ENCODE measurements at regions not wholly inside any gene's neighbourhood (a gene's known extent, or its start where the extent isn't known, plus 50 kb on each side); places are given as distances from the start of the nearest gene placed in this dataset.
"Not testable (repeated sequence)": the region's sequence is repeated elsewhere in the genome, so short reads cannot be mapped to it uniquely, and the experiment has no call there.

GRCh38 chr22:48721395-48721669 is 1106.3 kb downstream of the BRD1 start:
- Histone ChIP-seq H3K9me3 (ENCODE audit: low read length) (no peaks in the 10 kb centered on the region), H3K27ac (ENCODE audit: low read depth, low read length) (no peak overlapping the region), H3K27me3 (ENCODE audit: insufficient read depth, low read length, poor library complexity, severe bottlenecking) (no peaks in the 10 kb centered on the region), H3K36me3 (ENCODE audit: insufficient read depth, low read length) (no peaks in the 10 kb centered on the region), H3K4me1 (ENCODE audit: insufficient read depth, low read length) (no peaks in the 10 kb centered on the region), H3K4me3 (ENCODE audit: low read length) (no peak overlapping the region)
- Mint-ChIP-seq H3K27ac (no peak overlapping the region), H3K9me3 (peaks cover 0 to 6% (median 4%) of the 10 kb centered on the region in 5 donors), H3K4me3 (no peak overlapping the region), H3K36me3 (no peaks in the 10 kb centered on the region), H3K27me3 (peaks cover 16 to 18% of the 10 kb centered on the region in 2 donors), H3K4me1 (no peaks in the 10 kb centered on the region)
- ChIA-PET CTCF (no interaction called here), POLR2A (no interaction called here)
- no peak for DNase-seq

GRCh38 chr22:48720662-48721394 is 1106.8 kb downstream of the BRD1 start:
- peak in 1 of 5 donors; percentile 25 for DNase-seq
- Histone ChIP-seq H3K9me3 (ENCODE audit: low read length) (no peaks in the 10 kb centered on the region), H3K27ac (ENCODE audit: low read depth, low read length) (no peak overlapping the region), H3K36me3 (ENCODE audit: insufficient read depth, low read length) (no peaks in the 10 kb centered on the region), H3K27me3 (ENCODE audit: insufficient read depth, low read length, poor library complexity, severe bottlenecking) (no peaks in the 10 kb centered on the region), H3K4me1 (ENCODE audit: insufficient read depth, low read length) (no peaks in the 10 kb centered on the region), H3K4me3 (ENCODE audit: low read length) (no peak overlapping the region)
- Mint-ChIP-seq H3K4me3 (no peak overlapping the region), H3K4me1 (no peaks in the 10 kb centered on the region), H3K27me3 (peaks cover 15 to 16% of the 10 kb centered on the region in 2 donors), H3K27ac (no peak overlapping the region), H3K9me3 (peaks cover 0 to 5% (median 2%) of the 10 kb centered on the region in 5 donors), H3K36me3 (no peaks in the 10 kb centered on the region)
- ChIA-PET POLR2A (no interaction called here), CTCF (no interaction called here)

GRCh38 chr22:48719978-48720661 is 1107.6 kb downstream of the BRD1 start:
- H3K27me3 ChIP-seq (ENCODE audit: insufficient read depth, low read length, poor library complexity, severe bottlenecking), result no peaks in the 10 kb centered on the region
- H3K36me3 Mint-ChIP-seq, result no peaks in the 10 kb centered on the region
- H3K27me3 Mint-ChIP-seq, result peaks cover 11 to 16% of the 10 kb centered on the region in 2 donors
- H3K4me3 ChIP-seq (ENCODE audit: low read length), result no peak overlapping the region
- H3K36me3 ChIP-seq (ENCODE audit: insufficient read depth, low read length), result no peaks in the 10 kb centered on the region
- no peaks in the 10 kb centered on the region for H3K4me1 Mint-ChIP-seq
- ChIA-PET CTCF (no interaction called here), POLR2A (no interaction called here)
- no peaks in the 10 kb centered on the region for H3K9me3 ChIP-seq (ENCODE audit: low read length)
- peaks cover 0 to 3% (median 2%) of the 10 kb centered on the region in 5 donors for H3K9me3 Mint-ChIP-seq
- no peak overlapping the region for H3K27ac ChIP-seq (ENCODE audit: low read depth, low read length)
- no peak overlapping the region for H3K4me3 Mint-ChIP-seq
- no peaks in the 10 kb centered on the region for H3K4me1 ChIP-seq (ENCODE audit: insufficient read depth, low read length)
- no peak overlapping the region for H3K27ac Mint-ChIP-seq
- DNase-seq, result peak in 1 of 5 donors; percentile 28

GRCh38 chr22:48718818-48719500 is 1108.7 kb downstream of the BRD1 start:
- CTCF ChIA-PET, result no interaction called here
- Mint-ChIP-seq H3K9me3 (peaks cover 0 to 5% (median 3%) of the 10 kb centered on the region in 5 donors), H3K27ac (no peak overlapping the region), H3K36me3 (no peaks in the 10 kb centered on the region), H3K27me3 (peaks cover 11 to 16% of the 10 kb centered on the region in 2 donors), H3K4me1 (no peaks in the 10 kb centered on the region), H3K4me3 (no peak overlapping the region)
- H3K36me3 ChIP-seq (ENCODE audit: insufficient read depth, low read length), result no peaks in the 10 kb centered on the region
- POLR2A ChIA-PET, result no interaction called here
- H3K27me3 ChIP-seq (ENCODE audit: insufficient read depth, low read length, poor library complexity, severe bottlenecking), result no peaks in the 10 kb centered on the region
- DNase-seq, result peak in 1 of 5 donors; percentile 24
- H3K4me1 ChIP-seq (ENCODE audit: insufficient read depth, low read length), result no peaks in the 10 kb centered on the region
- no peaks in the 10 kb centered on the region for H3K9me3 ChIP-seq (ENCODE audit: low read length)
- H3K27ac ChIP-seq (ENCODE audit: low read depth, low read length), result no peak overlapping the region
- H3K4me3 ChIP-seq (ENCODE audit: low read length), result no peak overlapping the region

- Mint-ChIP-seq H3K4me1 (no peaks in the 10 kb centered on the region), H3K27ac (no peak overlapping the region), H3K27me3 (peaks cover 11 to 16% of the 10 kb centered on the region in 2 donors), H3K36me3 (no peaks in the 10 kb centered on the region), H3K9me3 (peaks cover 0 to 5% (median 3%) of the 10 kb centered on the region in 5 donors), H3K4me3 (no peak overlapping the region)
- Histone ChIP-seq H3K4me1 (ENCODE audit: insufficient read depth, low read length) (no peaks in the 10 kb centered on the region), H3K27ac (ENCODE audit: low read depth, low read length) (no peak overlapping the region), H3K36me3 (ENCODE audit: insufficient read depth, low read length) (no peaks in the 10 kb centered on the region), H3K4me3 (ENCODE audit: low read length) (no peak overlapping the region), H3K9me3 (ENCODE audit: low read length) (no peaks in the 10 kb centered on the region), H3K27me3 (ENCODE audit: insufficient read depth, low read length, poor library complexity, severe bottlenecking) (no peaks in the 10 kb centered on the region)
- POLR2A ChIA-PET, result no interaction called here
- CTCF ChIA-PET, result no interaction called here
- DNase-seq, result peak in 1 of 5 donors; percentile 37
Measured at GRCh38 chr22:48717883-48718817, 1109.5 kb downstream of the BRD1 start.

GRCh38 chr22:48717076-48717810 is 1110.4 kb downstream of the BRD1 start:
- peak in 1 of 5 donors; percentile 15 for DNase-seq
- no peaks in the 10 kb centered on the region for H3K9me3 ChIP-seq (ENCODE audit: low read length)
- no peaks in the 10 kb centered on the region for H3K27me3 ChIP-seq (ENCODE audit: insufficient read depth, low read length, poor library complexity, severe bottlenecking)
- H3K27ac ChIP-seq (ENCODE audit: low read depth, low read length), result no peak overlapping the region
- Mint-ChIP-seq H3K27ac (no peak overlapping the region), H3K36me3 (no peaks in the 10 kb centered on the region), H3K4me1 (no peaks in the 10 kb centered on the region), H3K4me3 (no peak overlapping the region), H3K27me3 (peaks cover 12 to 14% of the 10 kb centered on the region in 2 donors), H3K9me3 (peaks cover 0 to 5% (median 3%) of the 10 kb centered on the region in 5 donors)
- no peaks in the 10 kb centered on the region for H3K36me3 ChIP-seq (ENCODE audit: insufficient read depth, low read length)
- no peaks in the 10 kb centered on the region for H3K4me1 ChIP-seq (ENCODE audit: insufficient read depth, low read length)
- ChIA-PET POLR2A (no interaction called here), CTCF (no interaction called here)
- no peak overlapping the region for H3K4me3 ChIP-seq (ENCODE audit: low read length)

- H3K27me3 ChIP-seq (ENCODE audit: insufficient read depth, low read length, poor library complexity, severe bottlenecking); H3K4me3 ChIP-seq (ENCODE audit: low read length); POLR2A ChIA-PET; H3K27ac ChIP-seq (ENCODE audit: low read depth, low read length); H3K36me3 ChIP-seq (ENCODE audit: insufficient read depth, low read length); H3K27ac Mint-ChIP-seq; H3K9me3 Mint-ChIP-seq; H3K4me3 Mint-ChIP-seq; H3K36me3 Mint-ChIP-seq; DNase-seq; H3K4me1 ChIP-seq (ENCODE audit: insufficient read depth, low read length); H3K4me1 Mint-ChIP-seq; CTCF ChIA-PET; H3K9me3 ChIP-seq (ENCODE audit: low read length): not testable (repeated sequence)
- H3K27me3 Mint-ChIP-seq, result peaks cover 8 to 11% of the 10 kb centered on the region in 2 donors
Measured at GRCh38 chr22:48716154-48716553, 1111.5 kb downstream of the BRD1 start.

Measured in CD8-positive, alpha-beta memory T cell (primary cell).